Fibroblast of skin of left biceps (primary cell): ENCODE measurements at regions not wholly inside any gene's neighbourhood (a gene's known extent, or its start where the extent isn't known, plus 50 kb on each side); places are given as distances from the start of the nearest gene placed in this dataset.
"Not testable (repeated sequence)": the region's sequence is repeated elsewhere in the genome, so short reads cannot be mapped to it uniquely, and the experiment has no call there.

Source experiments
- DNase-seq, 2 experiments: peaks; one replicate each; pipeline ENCODE4 v3.0.0-alpha.2; 2013; ENCODE audit warnings: low read depth in 2 of 2

- no peak for DNase-seq
Observed at GRCh38 chr6:139520321-139520768, 145.9 kb upstream of the CITED2 start.

GRCh38 chr6:139519571-139520031, 145.2 kb upstream of the CITED2 start:
- DNase-seq, result peak in 1 of 2 experiments; percentile 38

GRCh38 chr6:139519097-139519496, 144.6 kb upstream of the CITED2 start:
- no peak for DNase-seq

GRCh38 chr6:139518556-139519091, 144.2 kb upstream of the CITED2 start:
- DNase-seq, result no peak

- DNase-seq, result not testable (repeated sequence)
Observed at GRCh38 chr6:139517998-139518555, 143.6 kb upstream of the CITED2 start.

- no peak for DNase-seq
Observed at GRCh38 chr6:139515511-139515910, 141.1 kb upstream of the CITED2 start.

GRCh38 chr6:139514819-139515218, 140.4 kb upstream of the CITED2 start:
- no peak for DNase-seq

- no peak for DNase-seq
Observed at GRCh38 chr6:139510040-139510790, 135.8 kb upstream of the CITED2 start.

- DNase-seq, result no peak
Observed at GRCh38 chr6:139509167-139509566, 134.7 kb upstream of the CITED2 start.

GRCh38 chr6:139508576-139508975, 134.1 kb upstream of the CITED2 start:
- no peak for DNase-seq

GRCh38 chr6:139508023-139508422, 133.6 kb upstream of the CITED2 start:
- no peak for DNase-seq

- DNase-seq, result no peak
Observed at GRCh38 chr6:139500977-139501376, 126.5 kb upstream of the CITED2 start.

- no peak for DNase-seq
Observed at GRCh38 chr6:139498715-139499114, 124.3 kb upstream of the CITED2 start.

- no peak for DNase-seq
Observed at GRCh38 chr6:139497345-139497961, 123.0 kb upstream of the CITED2 start.

- DNase-seq, result no peak
Observed at GRCh38 chr6:139496654-139497344, 122.4 kb upstream of the CITED2 start.

- no peak for DNase-seq
Observed at GRCh38 chr6:139494376-139494990, 120.0 kb upstream of the CITED2 start.

GRCh38 chr6:139490482-139490881, 116.0 kb upstream of the CITED2 start:
- DNase-seq, result no peak

GRCh38 chr6:139486476-139486799, 112.0 kb upstream of the CITED2 start:
- DNase-seq, result no peak

- DNase-seq, result no peak
Observed at GRCh38 chr6:139485742-139486475, 111.5 kb upstream of the CITED2 start.

GRCh38 chr6:139485185-139485584, 110.7 kb upstream of the CITED2 start:
- DNase-seq, result no peak

- no peak for DNase-seq
Observed at GRCh38 chr6:139483079-139483478, 108.6 kb upstream of the CITED2 start.
